GM19455 (cell line): ENCODE measurements at regions not wholly inside any gene's neighbourhood (a gene's known extent, or its start where the extent isn't known, plus 50 kb on each side); places are given as distances from the start of the nearest gene placed in this dataset.
A peak's percentile ranks its signal among the peaks of the same experiment; 100 is the strongest.

Experiments used
- ATAC-seq: cut with Tn5 transposase; IDR thresholded peaks from one replicate; pipeline ENCODE4 v1.9.1; 2021; ENCODE audit not compliant: unreplicated experiment

DNA sequence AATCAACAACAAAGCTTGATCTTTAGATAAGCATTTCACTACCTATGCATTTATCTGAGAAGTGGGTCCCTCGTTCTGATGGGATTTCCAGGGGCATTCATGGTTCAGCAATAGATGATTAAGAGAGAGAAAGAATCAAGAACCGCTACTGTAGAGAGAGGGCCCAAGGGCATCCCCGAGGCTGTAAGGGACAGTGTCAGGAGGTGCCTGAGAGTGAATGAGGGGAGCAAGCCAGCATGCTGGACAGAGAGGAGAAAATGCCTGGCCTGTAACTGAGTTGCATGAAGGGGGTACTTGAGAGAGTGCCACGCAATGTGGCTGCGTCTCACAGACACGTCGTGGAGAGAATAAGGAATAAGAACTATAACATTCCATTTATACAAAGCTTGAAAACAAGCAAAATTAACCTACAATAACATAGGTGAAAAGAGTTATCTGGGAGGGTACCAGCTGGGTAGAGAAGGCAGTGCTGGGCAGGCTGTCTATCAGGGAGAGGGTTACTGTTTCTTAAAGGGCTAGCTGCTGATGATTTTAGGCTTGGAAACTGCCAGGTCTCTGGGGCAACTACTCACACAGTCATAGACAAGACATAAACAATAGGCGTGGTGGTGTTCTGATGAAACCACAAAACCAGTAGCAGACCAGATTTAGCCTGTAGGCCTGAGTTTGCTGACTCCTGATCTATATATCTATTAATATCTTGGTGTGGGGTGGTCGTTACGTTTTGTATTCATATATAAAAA, 374.6 kb upstream of the CFAP20DC start:
- no peak for ATAC-seq

DNA sequence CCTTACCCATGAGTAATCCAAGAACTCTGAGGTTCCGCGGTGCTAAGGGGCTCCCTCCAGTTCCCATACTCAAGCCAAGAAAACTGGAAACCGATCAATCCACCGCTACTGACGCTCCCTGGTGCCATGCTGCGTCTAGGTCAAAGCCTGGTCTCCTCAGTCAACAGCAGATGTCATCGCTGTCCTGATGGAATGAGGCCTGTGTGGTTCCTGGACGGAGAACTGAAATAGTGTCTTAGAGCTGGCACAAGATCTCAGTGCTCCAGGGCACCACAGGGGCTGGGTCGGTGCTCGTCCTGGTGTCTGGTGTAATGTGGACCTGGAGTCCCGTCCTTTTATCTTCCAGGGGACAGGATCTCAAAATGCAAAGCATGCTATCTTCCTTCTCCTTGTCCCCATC, 373.9 kb upstream of the CFAP20DC start:
- no peak for ATAC-seq

DNA sequence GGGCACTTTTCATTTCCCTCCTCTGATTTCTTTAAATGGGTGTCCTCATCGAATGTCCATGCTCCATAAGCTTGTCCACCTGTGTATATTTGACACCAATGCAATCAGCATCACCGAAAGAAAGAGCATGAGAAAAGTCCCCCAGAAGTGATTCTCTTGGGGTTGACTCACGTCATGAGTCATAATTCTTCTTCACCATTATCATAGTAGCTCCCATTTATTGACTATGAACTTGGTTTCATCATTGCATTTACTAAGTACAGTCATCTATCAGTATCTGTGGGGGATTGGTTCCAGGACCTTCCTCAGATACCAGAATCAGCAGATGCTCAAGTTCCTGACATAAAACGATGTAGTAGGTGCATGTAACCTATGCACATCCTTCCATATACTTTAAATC, 372.5 kb upstream of the CFAP20DC start:
- no peak for ATAC-seq

DNA sequence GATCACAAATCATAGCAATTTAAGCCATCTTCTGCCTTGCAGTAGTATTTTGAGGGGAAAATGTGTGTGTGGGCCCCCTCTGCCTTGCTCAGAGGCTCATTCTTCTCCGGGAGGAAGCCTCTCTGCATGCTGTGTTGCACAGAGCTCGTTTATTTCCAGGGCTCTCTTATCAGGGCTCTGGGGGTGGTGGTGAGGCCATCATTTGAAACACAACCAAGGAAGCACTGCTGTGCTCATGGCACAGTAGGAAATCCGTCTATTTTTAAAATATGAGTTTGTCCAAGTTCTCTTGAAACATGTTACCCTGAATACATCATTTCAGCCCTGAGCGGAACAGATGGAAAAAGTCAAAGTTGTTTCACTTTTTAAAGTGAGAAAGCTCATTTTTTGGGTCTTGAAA, 369.0 kb upstream of the CFAP20DC start:
- no peak for ATAC-seq

DNA sequence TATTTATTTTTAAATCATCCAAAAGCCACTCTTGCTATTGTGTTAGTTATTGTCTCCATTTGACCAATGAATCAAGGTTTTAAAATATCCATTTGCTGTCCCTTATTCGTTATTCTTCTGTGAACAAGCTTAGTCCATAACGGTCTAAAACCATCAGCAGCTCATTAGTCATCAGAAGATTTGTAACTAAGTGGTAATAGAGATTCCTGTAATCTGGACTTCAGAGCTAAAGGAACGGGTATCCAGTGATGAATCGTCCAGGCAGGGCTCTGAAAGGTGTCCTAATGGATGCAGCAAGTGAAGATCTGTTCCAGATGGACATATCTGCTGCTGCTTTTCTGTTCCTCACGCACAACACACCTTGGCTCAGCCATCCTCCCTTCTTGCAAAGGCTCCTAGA, 362.7 kb upstream of the CFAP20DC start:
- no peak for ATAC-seq

DNA sequence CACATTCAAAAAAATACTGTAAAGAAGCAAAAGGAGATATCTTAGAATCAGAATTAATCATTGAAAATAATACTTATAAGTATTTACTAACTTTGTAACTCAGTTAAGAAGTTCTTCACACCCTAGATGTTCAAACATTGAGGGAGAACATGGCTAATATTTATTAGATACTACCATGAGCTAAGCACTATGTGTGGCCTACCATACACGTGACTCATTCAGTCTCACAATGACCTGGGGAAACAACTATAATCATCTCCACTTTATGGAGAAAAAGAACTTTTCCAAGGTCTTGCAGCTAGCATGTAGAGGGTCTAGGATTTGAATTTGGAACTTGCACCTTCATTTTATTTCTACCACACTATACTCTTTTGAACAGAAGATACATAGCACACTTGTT, 361.9 kb upstream of the CFAP20DC start:
- ATAC-seq = no peak

DNA sequence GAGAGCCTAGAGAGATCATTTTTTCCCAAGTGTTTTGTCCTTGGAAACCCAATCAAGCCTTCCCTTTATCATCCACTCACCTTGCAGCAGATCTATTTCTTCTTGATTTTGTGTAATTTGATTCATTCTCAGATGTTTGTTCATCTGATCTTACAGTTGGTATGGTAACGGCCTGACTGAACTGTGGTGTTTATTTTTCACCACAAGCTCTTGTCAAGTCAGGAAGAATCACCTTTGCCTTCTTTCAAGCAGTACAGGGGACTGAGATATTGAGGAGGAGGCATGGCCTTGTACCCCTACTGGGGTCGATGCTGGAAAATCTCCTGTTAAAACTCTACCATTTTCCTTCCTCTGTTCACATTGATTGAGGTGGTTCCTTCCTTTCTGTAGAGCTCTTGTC, 361.4 kb upstream of the CFAP20DC start:
- ATAC-seq = no peak

DNA sequence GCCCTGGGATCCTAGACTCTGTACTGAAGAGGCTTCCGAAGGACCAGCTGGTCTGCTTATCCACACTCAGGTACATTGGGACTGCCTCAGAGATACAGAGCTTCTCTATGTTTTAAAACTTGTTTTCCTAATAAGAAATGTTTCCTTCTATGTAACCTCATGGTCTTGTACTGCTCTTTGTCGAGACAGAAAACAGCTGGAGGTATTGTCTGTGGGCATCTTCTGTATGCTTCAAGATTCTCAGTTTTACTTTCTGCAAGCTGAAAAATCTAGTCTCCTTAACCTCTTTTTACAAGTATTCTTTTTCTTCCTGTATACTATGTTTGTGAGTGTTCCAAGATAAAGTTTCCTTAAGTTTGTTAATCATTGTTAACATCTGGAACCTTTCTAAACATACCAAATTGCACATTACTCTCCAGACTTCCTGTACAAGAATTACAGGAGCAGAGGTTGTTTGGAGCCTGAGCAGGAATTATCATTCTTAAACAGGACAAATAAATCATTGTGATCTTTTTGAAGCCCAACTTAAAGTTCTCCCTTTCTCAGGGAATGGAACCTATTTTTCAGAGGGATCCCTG, 358.3 kb upstream of the CFAP20DC start:
- peak; percentile 74 for ATAC-seq

DNA sequence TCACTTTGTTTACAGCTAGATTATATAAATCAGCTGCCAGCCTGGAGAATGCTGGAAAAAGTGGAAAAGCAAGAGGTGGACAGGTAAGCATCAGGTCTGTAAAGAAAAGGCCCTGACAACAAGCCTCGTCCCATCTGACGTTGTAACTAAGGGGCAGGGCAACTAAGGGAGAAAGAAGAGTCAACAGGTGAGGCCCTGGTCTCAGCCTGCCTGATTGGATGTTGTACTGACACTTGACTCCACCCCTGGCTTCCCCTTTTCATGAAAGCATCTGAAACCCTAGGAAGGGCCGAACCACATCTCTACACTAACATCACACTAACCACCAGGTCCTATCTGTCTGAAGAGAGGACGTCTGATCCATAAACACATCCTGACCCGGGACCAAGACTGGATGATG, 357.6 kb upstream of the CFAP20DC start:
- ATAC-seq = no peak

DNA sequence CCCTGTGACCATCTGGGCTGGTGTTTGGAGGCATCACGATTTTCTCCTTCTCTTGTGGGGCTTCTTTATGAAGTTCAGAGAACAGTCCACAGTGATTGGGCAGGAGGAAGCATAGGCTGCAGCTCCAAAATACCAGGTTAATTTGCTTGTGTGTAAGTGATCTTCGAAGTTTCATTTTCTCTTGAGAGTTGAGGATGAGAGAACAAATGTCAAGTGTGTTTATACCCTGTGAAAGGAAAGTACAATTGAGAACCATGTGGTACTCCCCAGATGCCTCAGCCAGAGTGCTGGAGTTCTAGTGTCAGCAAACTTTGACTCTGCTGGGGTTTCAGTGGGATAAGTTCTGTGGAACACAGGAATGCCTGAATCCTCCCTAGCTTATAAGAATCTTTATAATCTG, 357.1 kb upstream of the CFAP20DC start:
- peak; percentile 88 for ATAC-seq

DNA sequence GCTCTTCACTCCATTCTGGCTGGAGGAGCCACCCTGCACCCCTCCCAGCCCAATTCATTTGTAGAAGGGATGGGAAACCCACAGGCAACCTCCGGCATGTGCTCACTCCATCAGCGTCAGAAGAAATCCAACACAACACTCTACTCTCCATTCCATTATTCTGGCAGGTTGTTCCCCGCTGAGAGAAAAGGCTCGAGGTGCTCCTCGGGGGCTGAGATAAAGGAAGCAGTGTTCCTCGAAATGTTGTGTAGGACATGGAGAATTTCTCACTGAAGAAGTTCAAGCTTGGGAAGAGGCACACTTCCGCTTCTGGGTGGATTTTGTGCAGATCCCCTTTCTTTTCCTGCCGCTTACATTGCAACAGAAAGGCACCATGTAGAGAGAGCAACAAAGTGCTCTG, 355.0 kb upstream of the CFAP20DC start:
- no peak for ATAC-seq

DNA sequence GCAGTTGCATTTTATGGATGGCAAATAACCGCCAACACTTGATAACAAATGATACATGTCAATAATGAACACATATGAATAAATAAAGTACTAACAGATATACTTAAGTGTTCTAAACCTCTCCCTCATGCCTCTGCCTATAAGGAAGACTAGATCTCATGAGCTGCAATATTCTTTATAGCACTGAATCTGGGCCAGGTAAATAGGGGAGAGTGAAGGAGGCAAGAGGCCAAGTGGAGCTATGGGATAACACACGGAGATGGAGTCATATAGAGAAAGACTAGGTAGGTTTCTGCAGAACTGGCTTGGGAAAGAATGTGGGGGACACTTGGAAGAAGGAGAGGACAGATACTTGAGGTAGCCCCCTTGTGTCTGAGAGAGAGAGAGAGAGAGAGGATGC, 354.2 kb upstream of the CFAP20DC start:
- no peak for ATAC-seq

DNA sequence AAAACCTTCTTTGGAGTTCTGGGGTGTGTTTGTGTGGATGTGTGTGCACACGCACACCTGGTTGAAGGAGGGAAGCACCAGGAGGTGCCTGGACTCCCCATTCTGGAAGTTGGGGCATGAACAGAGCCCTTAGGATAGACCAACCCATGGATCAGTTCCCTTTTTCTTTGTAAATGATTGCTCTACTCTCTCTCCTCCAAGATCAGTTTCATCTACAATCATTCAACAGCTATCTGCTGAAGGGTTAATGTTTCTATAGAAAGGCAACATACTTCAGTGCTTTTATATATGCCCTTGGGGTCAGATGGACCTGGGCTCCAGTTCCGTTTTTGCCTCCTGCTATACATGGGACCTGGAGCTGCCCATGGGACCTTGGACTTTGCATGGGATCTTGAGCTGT, 352.1 kb upstream of the CFAP20DC start:
- ATAC-seq = no peak

DNA sequence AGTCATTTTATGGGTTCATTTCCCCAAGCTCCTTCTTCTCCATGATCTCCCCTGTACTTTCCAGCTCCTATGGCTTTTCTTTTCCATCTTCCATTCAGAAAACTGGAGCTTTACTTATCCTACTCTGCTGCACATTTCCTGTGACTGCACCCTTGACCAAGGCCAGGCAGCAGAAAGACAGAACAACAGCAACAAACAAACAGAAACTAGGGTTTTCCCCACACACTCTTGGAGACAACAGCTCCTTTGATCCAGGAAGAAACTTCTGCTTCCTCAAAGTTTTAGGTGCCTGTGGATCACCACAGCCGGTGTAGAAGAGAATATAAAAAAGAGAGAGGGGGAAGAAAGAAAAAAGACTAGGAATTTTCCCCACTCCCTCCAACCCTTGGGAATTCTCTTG, 342.3 kb upstream of the CFAP20DC start:
- no peak for ATAC-seq

DNA sequence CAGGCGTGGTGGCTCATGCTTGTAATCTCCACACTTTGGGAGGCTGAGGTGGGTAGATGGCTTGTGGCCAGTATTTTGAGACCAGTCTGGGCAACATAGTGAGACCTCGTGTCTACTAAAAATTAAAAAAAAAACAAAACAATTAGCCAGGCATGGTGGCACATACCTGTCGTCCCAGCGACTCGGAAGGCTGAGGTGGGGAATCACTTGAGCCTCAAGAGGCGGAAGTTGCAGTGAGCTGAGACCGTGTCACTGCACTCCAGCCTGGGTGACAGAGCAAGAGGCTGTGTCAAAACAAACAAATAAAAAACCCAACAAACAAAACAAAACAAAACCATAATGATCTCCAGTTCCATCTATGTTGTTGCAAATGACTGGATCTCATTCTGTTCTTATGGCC, 341.3 kb upstream of the CFAP20DC start:
- ATAC-seq = no peak

DNA sequence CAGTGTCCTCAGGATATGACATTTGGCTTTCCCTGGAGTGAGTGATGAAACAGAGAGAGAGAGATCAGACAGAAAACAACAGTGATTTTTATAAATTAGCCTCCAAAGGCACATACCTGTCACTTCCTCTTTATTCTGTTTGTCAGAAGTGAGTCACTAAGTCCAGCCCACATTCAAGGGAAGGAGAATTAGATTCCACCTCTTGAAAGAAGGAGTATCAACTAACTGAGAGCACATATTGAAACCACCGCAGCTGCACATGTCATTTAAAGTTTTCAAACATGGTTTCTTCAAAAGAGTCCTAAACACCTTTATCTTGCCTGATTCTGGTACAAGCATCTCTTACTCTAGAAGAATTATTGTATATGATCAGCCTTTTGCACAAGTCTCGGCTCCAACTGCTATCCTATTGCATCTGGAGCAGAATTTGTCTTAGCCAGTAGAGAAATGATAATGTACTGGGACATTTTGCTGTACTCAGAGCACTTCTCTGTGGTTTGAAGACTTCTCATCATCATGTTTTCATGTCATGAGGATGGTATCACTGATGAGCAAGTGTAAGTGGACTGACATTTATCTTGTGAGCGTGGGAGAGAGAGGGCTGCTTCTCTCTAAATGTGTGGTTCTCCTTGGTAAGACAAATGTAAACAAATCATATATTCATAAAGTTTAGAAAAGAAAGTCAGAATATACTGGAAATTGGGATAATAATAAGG, 338.9 kb upstream of the CFAP20DC start:
- peak; percentile 48 for ATAC-seq

DNA sequence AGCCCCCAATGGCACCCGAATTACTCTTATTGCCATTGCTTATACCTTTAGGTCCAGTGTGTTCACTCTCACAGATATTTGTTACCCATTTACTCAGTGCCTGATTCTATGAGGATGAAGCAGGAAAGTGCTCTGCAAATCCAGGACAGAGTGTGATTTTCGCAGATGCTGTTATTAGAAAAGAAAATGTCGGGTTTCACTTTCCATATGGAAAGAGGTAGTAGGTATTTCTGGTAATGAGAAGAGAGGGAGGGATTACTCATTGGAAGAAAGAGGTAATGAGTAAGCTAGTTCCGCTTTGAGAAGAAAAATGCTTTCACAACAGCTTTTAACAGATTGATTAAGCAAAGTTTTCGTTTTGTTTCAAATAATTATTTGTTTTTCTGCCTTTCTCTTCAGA, 336.3 kb upstream of the CFAP20DC start:
- ATAC-seq = peak; percentile 79

DNA sequence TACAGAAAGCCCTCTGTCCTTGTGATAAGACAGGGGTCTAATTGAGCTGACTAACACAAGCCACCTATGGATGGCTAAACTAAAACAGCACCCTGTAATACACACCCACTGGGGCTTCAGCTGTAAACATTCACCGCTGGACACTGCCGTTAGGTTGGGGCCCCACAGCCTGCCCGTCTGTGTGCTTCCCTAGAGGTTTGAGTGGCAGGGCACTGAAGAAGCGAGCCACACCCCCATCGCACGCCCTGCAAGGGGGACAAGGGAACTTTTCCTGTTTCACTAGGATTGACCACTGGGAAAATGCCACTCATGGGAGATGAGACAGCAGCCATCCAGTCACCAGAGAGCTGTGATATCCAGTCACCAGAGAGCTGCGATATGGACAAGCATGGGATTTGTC, 335.7 kb upstream of the CFAP20DC start:
- no peak for ATAC-seq

DNA sequence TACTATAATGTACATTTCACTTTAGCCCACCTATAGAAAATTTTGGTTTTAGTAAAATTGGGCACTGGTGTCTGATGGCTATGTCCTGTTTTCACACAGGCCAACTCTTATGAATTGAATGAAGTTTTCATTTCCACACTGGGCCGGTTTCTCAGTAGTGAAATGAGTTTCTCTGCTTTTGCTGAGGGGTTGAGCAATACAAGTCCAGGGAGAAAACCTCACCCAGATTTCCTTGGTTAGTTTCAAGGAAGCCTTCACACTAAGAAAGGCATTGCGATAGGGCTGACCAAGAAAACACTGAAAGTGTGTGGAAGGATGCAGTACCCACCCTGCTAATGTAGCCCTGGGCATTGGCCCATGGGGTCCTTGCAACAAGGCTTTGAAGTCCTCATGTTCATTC, 331.5 kb upstream of the CFAP20DC start:
- ATAC-seq = peak; percentile 53

DNA sequence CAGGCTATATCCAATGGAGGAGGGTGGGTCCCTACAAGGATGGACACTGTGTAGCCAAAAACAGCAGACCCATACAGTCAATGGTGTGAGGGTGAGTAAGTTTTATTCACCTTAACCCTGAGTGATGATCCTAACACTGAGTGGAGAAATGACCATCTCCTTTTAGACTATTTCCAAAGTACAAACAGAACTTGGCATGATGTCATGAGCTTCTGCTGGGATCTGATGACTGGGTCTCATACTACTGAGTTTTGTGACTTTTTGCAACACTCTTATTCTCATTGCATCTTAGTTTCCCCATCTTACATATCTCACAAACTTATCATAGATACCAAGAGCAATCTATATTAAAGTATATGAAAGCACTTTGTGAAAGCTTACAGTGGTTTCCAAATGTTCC, 330.3 kb upstream of the CFAP20DC start:
- no peak for ATAC-seq

DNA sequence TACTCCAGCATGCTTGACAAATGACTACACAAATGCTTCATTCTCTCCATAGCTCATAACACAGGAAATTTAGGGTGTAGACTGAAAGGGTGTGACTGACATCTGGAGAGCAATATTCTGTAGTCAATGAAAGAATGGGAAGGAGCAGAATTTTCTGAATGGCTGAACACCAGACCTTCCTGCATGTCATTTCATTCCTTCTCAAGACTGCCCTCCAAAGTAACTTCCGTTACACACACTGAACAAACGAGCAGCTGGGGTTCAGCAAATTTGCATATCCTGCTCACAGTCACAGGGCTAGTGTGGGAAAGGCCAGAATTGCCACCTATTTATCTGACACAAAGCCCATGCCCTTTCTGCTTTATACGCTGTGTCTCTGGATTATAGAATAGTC, 325.0 kb upstream of the CFAP20DC start:
- ATAC-seq = peak; percentile 100

DNA sequence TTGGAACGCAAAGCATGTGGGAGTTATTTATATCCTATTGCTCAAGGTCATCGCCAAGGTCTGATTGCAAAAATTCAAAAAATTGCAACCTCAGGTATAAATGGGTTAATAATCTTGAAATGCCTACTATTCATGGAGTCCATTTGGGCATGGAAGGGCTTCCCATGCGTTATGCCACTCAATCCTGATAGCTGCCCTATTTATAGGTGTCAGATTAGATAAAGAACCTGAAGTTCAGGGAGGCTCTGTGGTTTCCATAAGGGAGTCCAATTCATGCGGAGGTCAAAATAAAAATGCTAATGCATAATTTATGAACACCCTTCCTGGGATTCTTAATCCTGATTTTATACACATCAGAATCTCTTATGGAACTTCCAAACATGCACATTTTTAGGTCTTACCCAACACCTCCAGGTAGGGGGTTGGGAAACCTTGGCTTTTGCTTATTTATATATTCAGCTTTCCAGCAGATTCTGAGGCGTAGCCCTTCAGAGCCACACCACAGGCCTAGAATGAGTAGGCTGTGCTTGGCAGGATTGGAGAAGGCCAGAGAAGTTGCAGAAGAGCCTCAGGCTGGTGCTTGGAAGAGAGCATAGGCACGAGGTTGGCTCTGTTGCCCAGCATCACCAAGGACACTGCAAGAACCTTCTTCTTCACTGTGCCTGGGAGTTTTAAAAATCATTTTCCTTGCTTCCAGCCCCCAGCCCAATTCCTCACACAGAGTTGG, 324.4 kb upstream of the CFAP20DC start:
- ATAC-seq = peak; percentile 17
